Hematopoietic multipotent progenitor cell treated with erythropoietin and hydrocortisone succinate and interleukin-3 and kit ligand, for 4 days (in vitro differentiated cells): ENCODE measurements at regions not wholly inside any gene's neighbourhood (a gene's known extent, or its start where the extent isn't known, plus 50 kb on each side); places are given as distances from the start of the nearest gene placed in this dataset.

Source experiments
- DNase-seq: peaks from one replicate; pipeline ENCODE4 v3.0.0-alpha.2; 2015

DNA sequence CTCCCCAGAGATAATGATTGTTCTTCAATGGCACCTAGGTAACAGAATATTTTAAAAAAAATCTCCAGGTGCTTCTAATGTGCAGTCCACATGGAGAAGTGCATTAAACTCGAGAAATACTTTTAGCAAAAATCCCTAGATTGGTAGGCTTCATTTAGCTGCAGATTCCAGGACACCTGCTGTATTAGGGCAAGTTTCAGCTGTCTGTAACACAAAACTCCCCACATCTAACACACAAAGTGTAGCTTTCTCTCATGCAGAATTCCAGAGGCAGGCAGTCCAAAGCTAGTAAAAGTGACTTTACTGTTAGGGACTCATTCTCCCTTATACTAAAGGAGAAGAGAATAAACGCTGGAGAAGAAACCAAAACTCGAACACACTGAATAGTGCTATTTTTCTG is 1414.3 kb upstream of the B3GALT2 start:
- DNase-seq: no peak

DNA sequence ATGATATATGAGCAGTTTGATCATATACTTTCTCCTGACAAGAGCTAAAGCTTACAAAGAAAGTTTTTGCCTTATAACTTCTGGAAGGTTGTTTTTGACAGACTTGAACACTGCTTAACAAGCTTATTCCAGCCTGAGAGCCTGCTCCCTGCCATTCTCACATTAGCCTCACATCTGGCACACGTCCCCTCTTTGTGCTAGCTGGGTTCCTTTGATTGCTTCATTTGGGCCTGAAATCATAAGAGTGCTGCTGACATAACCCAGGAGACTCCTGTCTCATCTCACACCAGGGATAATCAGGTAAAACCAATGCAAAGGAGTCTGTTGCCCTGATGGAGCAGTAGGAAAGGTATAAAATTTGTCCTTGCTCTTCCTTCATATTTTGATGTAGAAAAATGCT is 1411.7 kb upstream of the B3GALT2 start:
- no peak for DNase-seq

DNA sequence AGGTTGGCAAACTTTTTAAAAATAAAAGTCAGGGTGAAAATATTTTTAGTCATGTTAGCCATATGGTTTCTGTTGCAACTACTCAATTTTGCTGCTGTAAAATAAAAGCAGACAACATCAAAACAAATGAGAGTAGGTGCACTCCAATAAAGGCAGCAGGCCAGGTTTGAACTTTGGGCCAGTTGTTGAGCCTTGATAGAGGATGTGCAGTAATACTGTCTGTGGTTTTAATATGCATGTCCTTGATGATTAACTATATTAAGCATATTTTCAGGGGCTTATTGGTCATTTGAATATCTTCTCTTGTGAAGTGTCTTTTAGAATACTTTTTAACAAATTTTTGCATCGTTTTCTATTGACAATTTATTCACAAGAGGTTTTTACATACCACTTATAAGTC is 1399.9 kb upstream of the B3GALT2 start:
- no peak for DNase-seq

DNA sequence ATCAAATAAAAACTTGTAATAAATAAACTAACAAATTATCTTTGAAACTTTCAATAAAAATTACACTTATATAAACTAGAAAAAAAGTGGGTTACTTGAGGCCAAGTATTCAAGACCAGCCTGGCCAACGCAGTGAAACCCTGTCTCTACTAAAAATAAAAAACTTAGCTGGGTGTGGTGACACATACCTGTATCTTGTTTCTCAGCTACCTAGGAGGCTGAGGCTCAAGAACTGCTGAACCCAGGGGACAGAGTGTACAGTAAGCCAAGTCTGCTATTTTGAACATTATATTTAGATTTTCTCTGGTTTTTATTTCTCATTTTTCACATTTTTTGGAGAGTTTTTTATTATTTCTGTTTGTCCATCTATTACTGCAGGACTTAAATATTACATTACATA is 1397.6 kb upstream of the B3GALT2 start:
- DNase-seq: no peak

DNA sequence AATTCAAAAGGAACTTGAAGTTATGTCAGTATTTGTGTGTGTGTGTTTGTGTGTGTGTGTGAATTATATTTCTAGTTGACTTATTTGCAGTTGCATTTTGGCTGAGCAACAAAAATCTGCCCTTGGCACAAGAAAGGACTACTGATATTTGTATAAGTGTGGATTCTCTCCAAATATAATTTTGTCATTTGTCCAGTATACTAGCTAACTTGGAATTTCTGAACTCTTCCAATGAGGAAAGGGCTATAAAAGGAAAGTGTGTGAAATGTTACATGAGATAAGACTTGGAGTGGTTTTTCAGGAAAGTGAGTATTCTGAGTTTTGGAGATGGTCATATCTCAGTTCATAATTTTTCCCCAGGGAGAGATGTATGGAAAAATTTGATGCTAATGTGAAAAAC is 1384.1 kb upstream of the B3GALT2 start:
- no peak for DNase-seq

DNA sequence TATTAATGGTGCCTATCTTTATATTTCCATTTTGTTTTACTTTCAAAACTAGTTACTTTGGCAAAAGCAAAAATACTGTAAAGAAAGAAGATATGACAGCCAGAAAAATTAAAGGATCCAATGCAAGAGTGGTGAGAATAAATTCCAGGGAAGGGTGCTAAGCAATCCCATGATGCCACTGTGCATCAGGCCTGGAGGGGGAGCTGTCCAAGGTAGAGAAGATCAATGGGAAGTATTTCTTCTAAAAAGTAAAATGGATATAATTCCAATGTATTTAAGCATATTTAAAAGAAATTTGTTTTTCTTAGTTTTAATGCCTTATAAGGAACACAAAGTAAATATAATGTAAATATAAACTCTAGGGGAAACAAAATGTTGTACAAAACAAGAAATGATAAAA is 1382.2 kb upstream of the B3GALT2 start:
- no peak for DNase-seq

DNA sequence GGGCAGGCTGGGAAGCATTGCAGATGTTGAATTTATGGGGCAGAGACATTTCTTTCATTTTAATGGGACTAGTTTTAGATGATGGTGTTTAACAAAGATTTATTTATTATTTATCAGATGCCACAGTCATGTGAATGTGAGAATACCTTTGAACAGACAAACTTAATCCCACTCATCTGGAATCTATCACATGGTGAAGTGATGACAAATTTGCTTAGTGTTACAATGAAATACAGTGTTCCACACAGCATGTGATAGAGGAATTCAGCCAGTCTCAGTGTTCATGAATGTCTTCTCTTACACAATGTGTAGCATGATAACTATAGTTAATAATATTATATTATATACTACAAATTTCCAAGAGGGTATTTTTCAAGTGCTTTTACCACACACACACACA is 1361.7 kb upstream of the B3GALT2 start:
- DNase-seq: no peak

DNA sequence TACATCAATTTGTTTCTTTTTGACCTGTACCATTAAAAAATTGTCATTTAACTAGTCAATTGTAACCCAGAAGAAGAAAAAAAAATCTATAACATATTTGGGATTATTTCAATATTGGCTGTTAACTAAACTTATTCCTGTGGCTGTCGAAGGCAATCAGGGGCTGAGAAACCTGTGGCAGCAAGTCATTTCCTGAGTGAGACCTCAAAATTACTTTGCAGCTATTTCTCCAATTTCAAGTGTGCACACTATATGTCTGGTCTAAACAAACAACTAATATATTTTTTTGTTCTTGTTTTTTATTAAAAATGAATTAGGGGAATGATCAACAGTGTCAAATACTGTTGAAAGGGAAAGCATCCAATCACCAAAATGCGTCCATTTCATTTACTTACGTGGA is 1357.6 kb upstream of the B3GALT2 start:
- no peak for DNase-seq

DNA sequence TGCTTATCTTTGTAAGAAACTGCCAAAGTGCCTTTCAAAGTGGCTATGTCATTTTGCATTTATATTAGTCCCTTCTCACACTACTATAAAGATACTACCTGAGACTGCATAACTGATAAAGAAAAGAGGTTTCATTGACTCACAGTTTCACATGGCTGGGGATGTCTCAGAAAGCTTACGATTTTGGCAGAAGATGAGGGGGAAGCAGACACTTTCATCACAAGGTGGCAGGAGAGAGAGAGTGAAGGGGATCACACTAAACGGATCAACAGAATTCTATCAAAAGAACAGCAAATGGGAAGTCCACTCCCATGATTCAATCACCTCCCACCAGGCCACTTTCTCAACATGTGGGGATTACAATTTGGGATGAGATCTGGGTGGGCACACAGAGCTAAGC is 1352.0 kb upstream of the B3GALT2 start:
- no peak for DNase-seq

DNA sequence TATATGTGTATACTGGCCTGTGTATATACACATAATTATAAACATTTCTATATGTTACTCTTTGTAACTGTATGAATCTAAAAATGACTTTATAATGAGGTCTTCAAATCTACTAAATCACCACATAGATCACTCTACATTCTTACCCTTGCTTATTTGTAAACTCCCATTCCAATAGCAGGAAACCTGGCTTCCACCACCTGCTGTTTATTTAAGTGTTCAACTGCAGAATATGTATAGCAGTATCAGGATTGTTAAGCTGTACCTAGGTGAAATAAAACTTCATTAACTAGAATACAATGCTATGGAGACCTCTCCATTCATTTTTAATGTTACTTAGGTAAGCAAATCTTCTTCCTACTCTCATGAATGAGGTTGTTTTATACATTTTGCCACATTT is 1351.1 kb upstream of the B3GALT2 start:
- no peak for DNase-seq

DNA sequence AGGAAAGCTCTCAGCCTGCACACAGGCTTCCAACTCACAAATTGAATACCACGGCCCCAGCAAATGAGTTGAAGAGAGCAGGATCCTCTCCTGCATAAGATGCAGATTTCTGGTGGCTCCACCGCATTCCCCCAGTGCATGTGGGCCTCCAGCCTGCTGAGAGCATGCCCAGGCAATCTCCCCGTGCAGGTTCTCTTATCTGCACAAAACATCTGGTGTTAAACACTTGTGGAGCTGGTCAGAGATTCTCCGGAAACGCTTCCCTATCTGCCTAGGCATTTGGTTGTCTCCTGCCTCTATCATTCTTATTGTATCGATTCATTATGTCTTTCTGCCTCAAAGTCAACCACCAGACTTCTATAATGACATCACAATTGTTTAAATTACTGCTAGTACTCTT is 1349.0 kb upstream of the B3GALT2 start:
- peak; percentile 80 for DNase-seq

DNA sequence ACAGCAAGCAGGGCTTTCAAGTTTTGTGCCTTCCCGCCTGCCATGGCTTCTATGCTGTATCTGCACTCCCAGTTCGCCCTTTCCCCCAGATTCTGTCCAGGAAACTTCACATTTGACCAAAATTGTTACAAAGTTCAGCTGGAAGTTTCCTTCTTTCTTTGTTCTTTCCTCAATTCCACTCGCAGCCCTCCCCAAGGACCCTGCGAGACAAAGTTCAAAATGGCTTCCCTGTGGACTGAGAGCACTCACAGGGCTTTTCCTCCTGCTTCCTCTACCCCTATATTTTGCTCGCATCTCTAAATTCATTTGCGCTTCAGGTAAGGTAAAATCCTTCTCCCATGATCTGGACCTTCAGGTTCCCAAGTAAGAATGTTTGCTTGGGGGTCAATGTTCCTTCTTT is 1348.4 kb upstream of the B3GALT2 start:
- no peak for DNase-seq

DNA sequence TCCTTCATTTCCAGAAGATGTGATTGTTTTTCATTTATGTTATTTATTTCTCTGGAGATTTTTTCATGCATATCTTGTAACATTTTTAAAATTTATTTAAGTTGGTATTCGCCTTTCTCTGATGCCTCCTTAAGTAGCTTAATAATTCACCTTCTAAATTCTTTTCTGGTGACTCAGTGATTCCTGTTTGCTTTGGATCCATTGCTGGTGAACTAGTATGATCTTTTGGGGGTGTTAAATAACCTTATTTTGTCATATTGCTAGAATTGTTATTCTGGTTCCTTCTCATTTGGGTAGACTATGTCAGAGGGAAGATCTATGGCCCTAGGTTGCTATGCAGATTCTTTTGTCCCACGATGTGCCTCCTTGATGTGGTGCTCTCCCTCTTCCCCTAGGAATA is 1347.2 kb upstream of the B3GALT2 start:
- no peak for DNase-seq

DNA sequence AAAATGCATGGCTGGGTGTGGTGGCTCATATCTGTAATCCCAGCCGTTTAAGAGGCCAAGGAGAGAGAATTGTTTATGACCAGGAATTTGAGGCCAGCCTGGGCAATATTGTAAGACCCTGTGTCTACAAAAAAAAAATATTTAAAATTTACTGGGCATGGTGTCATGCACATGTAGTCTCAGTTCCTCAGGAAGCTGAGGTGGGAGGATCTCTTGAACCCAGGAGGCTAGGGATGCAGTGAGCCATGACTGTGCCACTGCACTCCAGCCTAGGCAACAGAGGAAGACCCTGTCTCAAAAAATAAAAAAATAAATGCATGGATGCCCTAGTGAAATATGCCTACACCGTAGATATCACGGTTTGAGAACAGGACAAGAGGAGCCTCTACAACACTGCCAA is 1331.2 kb upstream of the B3GALT2 start:
- DNase-seq: no peak

DNA sequence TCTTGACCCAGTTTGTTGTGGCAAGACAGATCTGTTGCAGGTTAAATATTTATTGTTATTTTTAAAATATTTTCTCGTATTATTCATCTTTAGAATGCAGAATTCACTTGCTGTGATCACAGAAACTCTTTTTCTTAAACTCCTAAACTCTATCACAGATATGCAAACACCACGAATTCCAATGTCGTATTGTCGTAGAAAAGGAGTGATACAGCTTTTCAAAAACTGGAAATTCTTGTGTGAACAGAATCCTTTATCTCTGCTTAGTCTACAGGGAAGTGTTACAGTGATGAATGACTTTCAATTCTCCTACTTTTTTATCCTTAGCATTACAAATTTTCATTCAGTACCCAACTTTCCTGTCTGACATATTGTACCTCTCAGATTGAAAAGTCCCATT is 1329.5 kb upstream of the B3GALT2 start:
- DNase-seq: no peak

DNA sequence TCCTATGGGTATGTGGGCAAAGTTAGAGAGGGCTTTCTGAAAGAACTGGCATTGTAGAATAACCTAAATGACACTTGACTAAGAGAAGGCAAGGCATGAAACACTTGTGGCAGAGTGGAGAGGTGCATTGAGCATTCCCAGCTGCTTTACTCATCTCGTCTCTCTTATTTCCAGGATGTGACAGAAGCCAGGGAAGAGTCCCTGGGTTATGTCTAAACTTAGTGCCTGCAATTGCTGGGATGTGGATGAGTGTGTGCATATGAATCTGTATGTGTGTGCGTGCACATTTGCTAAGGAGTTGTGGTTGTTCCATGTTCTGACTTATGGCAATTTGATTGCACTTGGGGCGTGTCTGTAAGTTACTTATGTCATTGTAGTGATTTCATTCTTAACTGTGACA is 1326.5 kb upstream of the B3GALT2 start:
- no peak for DNase-seq

DNA sequence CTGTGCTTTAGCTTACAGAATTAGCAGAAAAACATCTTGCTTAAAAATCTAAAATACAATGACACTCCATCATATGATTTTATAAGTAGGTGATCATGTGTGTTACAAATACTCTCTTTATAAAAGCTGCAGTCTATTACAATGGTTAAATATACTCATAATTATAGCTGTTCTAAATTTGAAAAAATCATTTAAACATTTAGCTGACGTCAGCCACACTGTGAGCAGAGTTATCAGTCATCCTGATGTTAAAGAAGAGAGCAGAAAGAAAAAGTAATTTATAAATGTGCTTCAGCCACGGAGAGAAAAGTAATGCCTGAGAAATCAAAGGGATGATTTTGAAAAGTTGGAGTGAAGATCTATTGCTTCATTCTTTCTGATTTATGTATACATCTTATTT is 1325.9 kb upstream of the B3GALT2 start:
- no peak for DNase-seq

DNA sequence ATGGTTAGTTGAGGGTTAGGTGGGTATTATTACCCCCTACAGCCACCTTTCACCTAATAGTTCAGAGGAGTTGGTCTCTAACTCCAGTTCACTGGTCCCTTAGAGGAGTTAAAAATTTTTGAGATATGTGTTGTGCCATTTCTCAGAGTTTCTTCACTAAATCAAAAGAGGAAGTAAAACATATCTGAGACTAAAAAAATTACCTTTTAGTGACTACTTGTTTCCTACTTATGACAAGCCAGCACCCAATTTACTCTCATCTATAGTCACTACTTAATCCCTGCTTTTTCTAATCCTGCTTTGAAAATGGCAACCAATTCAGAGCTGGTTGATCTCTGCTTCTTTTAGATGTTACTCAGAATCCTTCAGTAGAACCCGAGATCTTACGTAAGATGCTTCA is 1316.8 kb upstream of the B3GALT2 start:
- peak; percentile 1 for DNase-seq

DNA sequence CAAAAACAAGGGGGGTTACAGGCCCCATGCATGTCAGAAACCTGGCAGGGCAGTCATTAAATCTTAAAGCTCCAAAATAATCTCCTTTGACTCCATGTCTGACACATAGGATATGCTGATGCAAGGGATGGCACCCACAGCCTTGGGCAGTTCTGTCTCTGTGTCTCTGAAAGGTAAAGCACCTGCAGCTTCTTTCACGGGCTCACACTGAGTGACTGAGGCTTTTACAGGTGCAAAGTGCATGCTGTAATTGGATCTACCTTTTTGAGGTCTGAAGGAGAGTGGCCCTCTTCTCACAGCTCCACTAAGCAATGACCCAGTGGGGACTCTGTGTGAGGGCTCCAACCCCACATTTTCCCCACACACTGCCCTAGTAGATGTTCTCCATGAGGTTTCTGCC is 1309.0 kb upstream of the B3GALT2 start:
- DNase-seq: no peak

DNA sequence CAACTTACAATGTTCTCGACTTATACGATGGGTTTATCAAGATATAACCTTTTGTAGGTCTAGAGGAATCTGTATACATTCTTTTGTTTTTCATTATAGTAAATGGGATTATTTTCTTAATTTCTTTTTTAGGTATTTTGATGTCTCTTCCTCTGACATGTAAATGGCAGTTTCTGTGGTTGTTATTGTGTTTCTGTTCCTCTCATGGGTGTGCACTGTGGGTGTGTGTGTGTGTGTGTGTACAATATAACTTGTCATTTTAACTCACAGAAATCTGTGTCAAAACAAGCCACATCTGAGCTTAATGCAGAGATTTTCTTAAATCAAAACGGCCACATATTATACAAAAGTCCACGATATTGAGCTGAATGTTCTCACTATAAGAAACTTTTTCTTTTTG is 1300.8 kb upstream of the B3GALT2 start:
- no peak for DNase-seq

DNA sequence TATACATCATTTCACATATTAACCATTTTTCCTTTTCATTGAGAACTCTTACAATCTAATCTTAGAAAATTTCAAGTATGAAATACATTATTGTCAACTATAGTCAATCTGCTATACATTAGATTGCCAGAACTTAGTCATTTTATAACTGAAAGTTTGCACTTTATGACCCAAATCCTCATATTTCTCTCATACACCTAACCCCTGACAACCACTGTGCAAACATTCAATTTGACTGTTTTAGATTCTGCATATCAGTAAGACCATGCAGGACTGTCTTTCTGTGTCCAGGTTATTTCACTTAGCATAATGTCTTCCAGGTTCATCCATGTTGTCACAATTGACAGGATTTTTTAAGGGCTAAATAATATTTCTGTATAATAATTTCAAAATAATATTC is 1299.0 kb upstream of the B3GALT2 start:
- no peak for DNase-seq

DNA sequence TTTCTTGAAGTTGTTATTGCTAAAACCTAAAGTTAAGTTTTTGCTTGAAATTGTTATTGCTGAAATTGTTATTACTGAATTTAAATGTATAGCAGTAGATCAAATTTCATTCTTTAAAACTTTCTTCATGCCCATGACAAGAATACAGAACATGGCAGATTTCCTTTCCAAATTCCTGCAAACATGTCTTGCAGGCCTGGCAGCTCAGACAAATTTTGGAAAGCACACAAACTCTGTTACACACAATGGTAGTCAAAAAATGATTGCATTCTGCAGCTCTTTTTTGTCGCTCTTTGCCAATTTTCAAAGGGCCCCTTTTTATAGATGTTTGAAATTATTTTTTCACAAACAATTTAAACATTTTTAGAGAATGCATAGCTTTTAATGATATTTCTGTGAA is 1292.3 kb upstream of the B3GALT2 start:
- no peak for DNase-seq

DNA sequence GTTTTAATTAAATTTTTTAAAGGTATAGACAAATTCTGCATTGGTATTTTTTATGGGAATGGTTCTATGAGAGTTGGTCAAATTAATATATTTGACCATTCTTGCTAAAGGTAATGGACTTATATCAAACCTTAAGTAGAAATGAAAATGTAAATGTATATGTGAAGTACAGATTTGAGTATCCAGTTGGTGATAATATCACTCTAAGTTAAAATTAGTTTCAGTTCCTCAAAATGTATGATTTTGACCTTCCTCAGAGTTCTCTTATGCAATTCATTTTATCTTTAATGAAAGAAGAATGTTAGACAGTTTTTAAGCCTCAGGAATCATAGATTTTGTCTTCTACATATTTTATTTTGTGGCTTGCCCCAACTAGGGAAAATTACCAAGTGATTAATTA is 1291.5 kb upstream of the B3GALT2 start:
- no peak for DNase-seq

DNA sequence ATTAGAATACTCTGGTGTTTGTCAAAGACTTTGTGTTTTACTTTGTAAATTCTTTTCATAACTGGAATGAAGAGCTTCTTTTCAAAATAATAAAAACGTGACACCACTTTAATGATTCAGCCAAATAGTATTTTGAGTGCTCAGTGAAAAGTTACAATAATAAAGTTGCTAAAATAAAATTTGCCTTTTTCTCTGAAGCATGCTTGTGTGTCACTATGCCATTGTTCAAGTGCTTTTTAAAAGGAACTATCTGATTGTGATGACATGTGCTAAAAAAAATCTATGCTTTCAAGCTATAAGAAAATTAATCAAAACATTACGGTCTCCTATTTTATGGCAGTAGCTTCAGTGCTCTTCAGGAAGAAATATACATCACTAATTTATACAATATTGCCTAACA is 1290.5 kb upstream of the B3GALT2 start:
- DNase-seq: no peak

DNA sequence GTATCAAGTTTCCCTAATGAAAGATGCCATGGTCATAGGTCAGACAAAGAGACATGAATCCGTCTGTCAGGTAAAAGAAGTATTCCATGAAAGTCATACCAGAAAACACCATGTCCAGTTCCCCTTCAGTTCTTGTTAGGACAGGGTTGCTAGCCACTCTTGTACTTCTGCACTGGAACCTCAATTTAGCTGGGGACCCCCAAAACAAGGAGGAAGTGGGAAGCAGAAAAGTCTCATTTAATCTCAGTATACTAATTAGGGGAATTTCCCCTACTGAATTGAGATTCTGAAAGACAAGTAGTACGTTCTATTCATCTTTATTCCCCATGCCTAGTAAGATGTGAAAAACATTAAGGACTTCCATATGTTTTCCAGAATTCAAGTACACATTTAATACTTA is 1289.9 kb upstream of the B3GALT2 start:
- DNase-seq: no peak

DNA sequence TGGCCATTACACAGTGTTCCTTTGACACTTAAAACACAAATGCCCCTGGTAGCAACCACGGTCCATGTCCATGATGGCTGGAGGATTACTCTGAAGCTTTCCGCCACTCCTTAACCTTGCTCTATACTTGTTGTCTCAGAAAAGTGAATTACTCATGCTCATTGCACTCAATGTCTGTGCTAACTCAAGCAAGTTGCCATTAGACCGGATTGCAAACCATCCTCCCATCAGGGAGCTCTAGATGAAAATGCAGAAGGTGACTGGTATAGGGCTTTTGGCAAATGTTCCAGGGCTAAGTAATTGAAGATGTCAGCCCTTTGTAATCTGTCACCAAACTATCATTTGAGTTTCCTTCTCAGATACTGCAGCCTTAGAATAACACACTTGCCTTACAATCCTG is 1288.3 kb upstream of the B3GALT2 start:
- no peak for DNase-seq

DNA sequence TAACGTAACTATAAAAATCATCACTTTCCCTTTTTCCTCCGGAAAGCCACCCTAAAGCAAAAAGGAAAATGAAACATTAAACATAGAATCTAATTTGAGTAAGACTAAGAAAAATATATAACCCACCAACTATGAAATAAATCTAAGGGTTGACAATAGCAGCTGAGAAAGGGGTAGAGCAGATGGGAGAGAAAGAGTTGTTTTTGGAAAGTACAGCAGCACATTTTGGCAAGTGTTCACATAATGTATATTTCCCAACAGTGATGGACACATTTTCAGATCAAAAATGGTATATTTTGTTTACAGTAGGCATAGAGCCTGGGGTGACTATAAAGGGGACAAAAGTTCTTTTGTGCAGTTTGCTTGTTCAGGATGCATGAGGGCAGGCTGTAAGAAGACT is 1287.4 kb upstream of the B3GALT2 start:
- no peak for DNase-seq
